LHCN-M2 (cell line): ENCODE measurements at regions not wholly inside any gene's neighbourhood (a gene's known extent, or its start where the extent isn't known, plus 50 kb on each side); places are given as distances from the start of the nearest gene placed in this dataset.
A peak's percentile ranks its signal among the peaks of the same experiment; 100 is the strongest.
"Not testable (repeated sequence)": the region's sequence is repeated elsewhere in the genome, so short reads cannot be mapped to it uniquely, and the experiment has no call there.

ENCODE experiments used
- DNase-seq: peaks from one replicate; pipeline ENCODE4 v3.0.0-alpha.2; 2012; ENCODE audit warnings: low read depth

DNA sequence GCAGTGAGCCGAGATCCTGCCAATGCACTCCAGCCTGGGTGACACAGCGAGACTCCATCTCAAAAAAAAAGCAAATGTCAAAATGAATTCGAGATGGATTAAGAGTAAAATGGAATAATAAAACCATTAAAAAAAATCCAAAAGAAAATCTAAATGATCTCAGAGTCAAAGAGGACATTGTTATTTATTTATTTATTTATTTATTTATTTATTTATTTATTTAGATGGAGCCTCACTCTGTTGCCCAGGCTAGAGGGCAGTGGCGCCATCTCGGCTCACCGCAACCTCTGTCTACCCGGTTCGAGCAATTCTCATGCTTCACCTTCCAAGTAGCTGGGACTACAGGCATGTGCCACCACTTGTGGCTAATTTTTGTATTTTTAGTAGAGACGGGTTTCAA, 349.2 kb downstream of the ANKRD30A start:
- DNase-seq, result no peak

DNA sequence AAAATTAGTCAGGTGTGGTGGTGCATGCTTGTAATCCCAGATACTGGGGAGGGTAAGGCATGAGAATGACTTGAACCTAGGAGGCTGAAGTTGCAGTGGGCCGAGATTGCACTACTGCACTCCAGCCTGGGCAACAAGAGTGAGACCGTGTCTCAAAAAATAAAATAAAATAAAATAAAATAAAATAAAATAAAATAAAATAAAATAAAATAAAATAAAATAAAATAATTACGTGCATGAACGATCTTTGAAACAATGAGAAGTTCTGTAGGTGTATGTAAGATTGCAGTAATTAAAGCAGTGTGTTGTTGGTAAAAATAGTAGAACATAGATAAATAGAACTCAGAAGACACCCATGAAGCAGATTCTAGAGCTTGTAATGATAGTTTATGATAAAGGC, 348.5 kb downstream of the ANKRD30A start:
- DNase-seq, result no peak

DNA sequence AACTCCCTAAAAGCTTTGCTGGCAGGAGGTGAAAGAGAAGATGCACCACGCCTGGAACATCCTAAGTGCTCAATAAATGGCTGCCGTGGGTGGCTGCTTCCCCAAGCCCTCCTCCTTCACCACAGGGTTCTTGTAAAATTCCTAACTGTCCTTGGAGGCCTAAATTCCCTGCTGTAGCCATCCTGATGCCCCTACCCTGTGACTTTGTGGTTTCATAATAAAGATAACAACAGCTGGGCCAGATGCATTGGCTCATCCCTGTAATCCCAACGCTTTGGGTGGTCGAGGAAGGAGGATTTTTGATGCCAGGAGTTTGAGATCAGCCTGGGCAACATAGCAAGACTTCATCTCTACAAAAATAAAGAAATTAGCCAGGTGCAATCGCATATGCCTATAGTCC, 341.8 kb downstream of the ANKRD30A start:
- no peak for DNase-seq

DNA sequence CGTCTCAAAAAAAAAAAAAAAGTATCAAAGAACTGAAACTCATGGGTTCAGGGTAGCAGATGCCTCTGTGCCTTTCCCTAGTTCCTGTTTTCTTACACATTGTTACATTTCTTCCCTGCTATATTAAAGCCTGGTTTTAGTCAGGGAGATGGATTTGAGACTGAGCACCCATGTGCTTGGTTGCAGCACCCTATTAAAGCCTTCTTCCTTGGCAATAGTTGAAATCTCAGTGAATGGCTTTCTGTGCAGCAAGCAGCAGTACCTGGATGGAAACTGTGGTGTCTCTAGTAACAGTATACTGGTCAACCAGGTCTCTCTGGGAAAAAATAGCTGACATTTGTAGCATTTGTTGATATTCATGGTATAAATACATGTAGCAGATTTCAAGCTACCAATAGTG, 331.1 kb downstream of the ANKRD30A start:
- no peak for DNase-seq

DNA sequence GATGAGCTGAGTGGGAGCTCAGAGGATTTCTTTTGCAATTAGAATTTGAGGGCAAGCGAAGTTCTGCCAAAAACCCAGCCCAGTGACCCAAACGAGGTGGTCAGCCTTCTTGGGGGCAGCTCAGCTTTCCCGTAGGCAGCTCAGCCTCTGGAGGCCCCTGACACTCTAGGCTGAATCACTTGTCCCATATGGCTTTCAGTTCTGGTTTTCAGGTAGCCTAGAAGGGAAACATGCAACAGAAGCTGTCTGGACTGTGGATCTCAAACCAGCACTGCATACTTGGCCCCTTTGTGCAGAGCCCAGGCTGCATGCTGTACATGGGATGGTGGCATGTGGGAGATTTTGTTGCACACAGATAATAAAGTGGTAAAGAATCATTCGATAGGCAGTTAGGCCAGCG, 322.8 kb downstream of the ANKRD30A start:
- no peak for DNase-seq

DNA sequence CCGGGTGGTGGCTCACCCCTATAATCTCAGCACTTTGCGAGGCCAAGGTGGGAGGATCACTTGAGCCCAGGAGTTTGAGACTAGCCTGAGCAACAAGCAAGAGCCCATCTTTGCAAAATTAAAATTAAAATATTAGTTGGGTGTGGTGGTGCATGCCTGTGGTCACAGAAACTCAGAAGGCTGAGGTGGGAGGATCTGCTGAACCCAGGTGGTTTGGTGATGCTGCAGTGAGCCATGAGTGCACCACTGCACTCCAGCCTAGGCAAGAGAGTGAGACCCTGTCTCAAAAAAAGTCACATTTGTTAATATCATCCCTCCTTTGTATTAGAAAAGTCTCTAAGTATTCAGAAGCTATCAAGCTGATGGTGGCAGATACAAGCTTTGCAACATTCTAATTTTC, 317.5 kb downstream of the ANKRD30A start:
- DNase-seq, result no peak

DNA sequence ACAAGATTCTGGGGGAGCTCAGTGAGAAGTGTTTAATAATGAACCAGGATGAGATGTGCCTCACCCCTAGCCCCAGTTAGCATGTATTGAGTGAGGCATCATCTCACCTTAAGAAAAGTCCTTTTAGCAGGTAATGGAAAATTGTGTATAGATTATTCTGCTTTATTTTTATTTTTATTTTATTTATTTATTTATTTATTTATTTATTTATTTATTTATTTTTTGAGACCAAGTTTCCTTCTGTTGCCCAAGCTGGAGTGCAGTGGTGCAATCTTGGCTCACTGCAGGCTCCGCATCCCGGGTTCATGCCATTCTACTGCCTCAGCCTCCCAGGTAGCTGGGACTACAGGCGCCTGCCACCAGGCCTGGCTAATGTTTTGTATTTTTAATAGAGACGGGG, 315.8 kb downstream of the ANKRD30A start:
- DNase-seq, result not testable (repeated sequence)

DNA sequence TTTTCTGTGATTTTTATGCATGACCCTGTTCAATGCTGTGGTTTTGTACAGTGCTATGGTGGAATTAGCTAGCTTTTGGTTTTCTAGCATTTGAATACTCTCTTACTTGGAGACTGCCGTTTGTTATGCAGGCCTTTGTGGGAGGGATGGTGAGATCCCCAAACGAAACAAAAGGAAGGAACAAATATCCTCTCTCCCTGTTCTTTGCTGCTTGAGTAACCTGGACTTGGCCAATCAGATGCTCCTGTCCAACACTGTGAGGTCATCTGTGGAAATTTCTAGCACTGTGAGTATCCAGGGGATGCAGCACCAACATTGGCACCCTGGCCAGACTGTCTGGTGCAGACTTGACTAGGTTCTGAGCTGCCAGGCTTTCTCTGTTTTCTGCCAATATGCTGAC, 314.4 kb downstream of the ANKRD30A start:
- DNase-seq, result no peak

DNA sequence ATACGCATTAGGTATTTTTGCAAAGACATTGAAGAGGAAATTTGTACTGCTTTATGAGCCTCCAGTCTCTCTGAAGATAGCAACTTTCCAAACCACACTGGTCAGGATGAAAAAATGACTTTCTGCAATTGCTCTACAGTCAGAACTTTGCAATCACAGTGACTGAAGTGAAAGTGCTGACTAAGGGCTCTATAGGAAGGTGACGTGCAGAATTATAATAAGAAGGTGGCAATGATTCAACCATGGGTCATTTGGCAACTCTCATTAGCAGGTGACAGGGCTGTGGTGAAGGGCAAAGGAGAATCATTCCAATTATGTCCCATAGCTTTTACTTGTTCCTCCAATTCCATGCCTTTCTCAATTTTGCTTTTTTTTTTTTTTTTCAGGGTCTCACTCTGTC, 311.0 kb downstream of the ANKRD30A start:
- no peak for DNase-seq

DNA sequence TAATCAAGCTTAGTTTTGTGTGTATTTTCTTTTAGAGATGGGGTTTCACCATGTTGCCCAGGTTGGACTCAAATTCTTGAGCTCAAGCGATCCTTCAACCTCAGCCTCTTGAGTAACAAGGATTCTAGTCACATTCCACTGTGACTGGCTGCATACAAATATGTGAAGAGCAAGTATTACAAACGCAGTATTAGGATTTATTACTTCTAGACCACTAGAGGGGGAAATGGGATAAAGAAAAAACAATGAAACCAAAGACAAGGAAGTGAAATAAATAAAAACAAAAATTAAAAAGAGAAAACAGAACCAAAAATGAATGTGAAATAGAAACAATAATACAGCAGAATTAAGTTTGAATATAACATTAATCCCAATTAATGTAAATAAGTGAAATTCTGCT, 308.7 kb downstream of the ANKRD30A start:
- peak; percentile 9 for DNase-seq
